H1 (cell line): ENCODE measurements at regions not wholly inside any gene's neighbourhood (a gene's known extent, or its start where the extent isn't known, plus 50 kb on each side); places are given as distances from the start of the nearest gene placed in this dataset.

Source experiments
- CTCF ChIA-PET: fragments of 300-600 bp; sonication (Branson Sonifier 250); formaldehyde crosslinking; loops from one replicate; lab custom pipeline; 2021; ENCODE audit not compliant: partially characterized antibody; lab: Charles Lee
- POLR2A ChIA-PET: fragments of 300-600 bp; sonication (Branson Sonifier 250); formaldehyde crosslinking; loops from one replicate; lab custom pipeline; 2021; ENCODE audit warnings: inconsistent platforms; ENCODE audit not compliant: partially characterized antibody; lab: Charles Lee
- DNase-seq, 2 experiments: peaks; one replicate each; pipeline versions ENCODE4 v3.0.0 to v3.0.0-alpha.2; 2010 to 2022; ENCODE audit warnings: low spot score in 2 of 2, low read depth in 1 of 2, mixed read lengths in 1 of 2
- FAIRE-seq: peaks from 2 replicates; lab custom pipeline; 2011; peaks lifted over from hg19 to GRCh38; lab: Jason Lieb, UNC
- H2AFZ ChIP-seq: 2 replicates; pipeline ENCODE4 v1.8.1; 2012; ENCODE audit warnings: low read length, inconsistent platforms
- H2AK5ac ChIP-seq: 2 replicates; pipeline ENCODE4 v1.6.1; 2013; ENCODE audit warnings: low read depth, low read length
- H2BK120ac ChIP-seq: replicated peaks from 2 replicates; pipeline ENCODE3; 2013; ENCODE audit warnings: low read depth, low read length, inconsistent platforms
- H2BK12ac ChIP-seq: 2 replicates; pipeline ENCODE4 v1.6.1; 2013; ENCODE audit warnings: low read depth, low read length
- H2BK15ac ChIP-seq: 2 replicates; pipeline ENCODE4 v1.6.1; 2013; ENCODE audit warnings: low read length
- H2BK20ac ChIP-seq: 2 replicates; pipeline ENCODE4 v1.6.1; 2013; ENCODE audit warnings: low read length
- H2BK5ac ChIP-seq: 2 replicates; pipeline ENCODE4 v1.6.1; 2013; ENCODE audit warnings: low read depth, low read length
- H3K14ac ChIP-seq: 2 replicates; pipeline ENCODE4 v1.6.1; 2013; ENCODE audit warnings: inconsistent platforms; ENCODE audit not compliant: insufficient read length
- H3K18ac ChIP-seq: 2 replicates; pipeline ENCODE4 v1.6.1; 2013; ENCODE audit warnings: low read length; ENCODE audit errors: extremely low read depth
- H3K23ac ChIP-seq: 2 replicates; pipeline ENCODE4 v1.6.1; 2013; ENCODE audit warnings: inconsistent platforms; ENCODE audit not compliant: insufficient read length
- H3K23me2 ChIP-seq: 2 replicates; pipeline ENCODE4 v1.6.1; 2013; ENCODE audit warnings: low read depth, low read length
- H3K27ac ChIP-seq: 2 replicates; pipeline ENCODE4 v1.6.1; 2011; ENCODE audit warnings: low read depth, low read length, inconsistent platforms
- H3K27me3 ChIP-seq, 4 experiments: replicated peaks in 1 of 4; 1 replicate in 1 of 4; 2 replicates in 3 of 4; pipeline versions ENCODE4 v1.6.1 to v1.8.1; 2011 to 2013; ENCODE audit warnings: low read length in 3 of 4, mild to moderate bottlenecking in 3 of 4, inconsistent platforms in 2 of 4, mixed read lengths in 2 of 4, moderate library complexity in 1 of 4; ENCODE audit not compliant: control insufficient read depth in 3 of 4, insufficient read depth in 3 of 4; ENCODE audit errors: extremely low read depth in 1 of 4
- H3K36me3 ChIP-seq, 4 experiments: 2 replicates each; pipeline versions ENCODE4 v1.6.1 to v1.8.1; 2011 to 2013; ENCODE audit warnings: mild to moderate bottlenecking in 4 of 4, low read length in 3 of 4, moderate library complexity in 2 of 4, control low read depth in 1 of 4, inconsistent platforms in 1 of 4; ENCODE audit not compliant: insufficient read depth in 4 of 4, control insufficient read depth in 2 of 4
- H3K4ac ChIP-seq: replicated peaks from 2 replicates; pipeline ENCODE3; 2013; ENCODE audit warnings: low read length, low read depth, mixed read lengths, inconsistent platforms; ENCODE audit not compliant: insufficient read length
- H3K4me1 ChIP-seq, 4 experiments: replicated peaks in 1 of 4; 1 replicate in 1 of 4; 2 replicates in 3 of 4; pipeline versions ENCODE4 v1.6.1 to v1.8.1; 2011 to 2013; ENCODE audit warnings: low read length in 3 of 4, inconsistent platforms in 2 of 4, mixed read lengths in 1 of 4; ENCODE audit not compliant: insufficient read depth in 4 of 4, control insufficient read depth in 3 of 4
- H3K4me2 ChIP-seq, 2 experiments: 2 replicates each; pipeline versions ENCODE4 v1.6.1 to v1.8.1; 2011 to 2013; ENCODE audit warnings: low read depth in 2 of 2, low read length in 2 of 2, control low read depth in 1 of 2, inconsistent platforms in 1 of 2, mild to moderate bottlenecking in 1 of 2; ENCODE audit not compliant: insufficient read depth in 1 of 2
- H3K4me3 ChIP-seq, 4 experiments: fragments of 200-600, 300-600 bp in 1 of 4; sonication (generic), shearing (Covaris generic), sonication (Bioruptor Twin) in 1 of 4; 2 replicates each; pipeline versions ENCODE4 v1.5.1 to v1.8.1; 2011 to 2016; ENCODE audit warnings: low read length in 4 of 4, low read depth in 3 of 4, control low read depth in 2 of 4, inconsistent platforms in 2 of 4, mild to moderate bottlenecking in 2 of 4, mixed read lengths in 1 of 4, moderate library complexity in 1 of 4; ENCODE audit not compliant: insufficient read depth in 2 of 4; ENCODE audit errors: extremely low read depth in 1 of 4
- H3K56ac ChIP-seq: replicated peaks from 2 replicates; pipeline ENCODE3; 2013; ENCODE audit warnings: low read depth, mild to moderate bottlenecking, mixed read lengths, low read length, inconsistent platforms; ENCODE audit not compliant: insufficient read length
- H3K79me1 ChIP-seq: 2 replicates; pipeline ENCODE4 v1.6.1; 2013; ENCODE audit warnings: low read depth, low read length, control low read depth
- H3K79me2 ChIP-seq, 2 experiments: 2 replicates each; pipeline versions ENCODE4 v1.6.1 to v1.8.1; 2012 to 2013; ENCODE audit warnings: low read length in 2 of 2, mild to moderate bottlenecking in 2 of 2, inconsistent platforms in 1 of 2; ENCODE audit not compliant: insufficient read depth in 2 of 2, control insufficient read depth in 1 of 2
- H3K9ac ChIP-seq, 4 experiments: replicated peaks in 1 of 4; 1 replicate in 1 of 4; 2 replicates in 3 of 4; pipeline versions ENCODE4 v1.6.1 to v1.8.1; 2011 to 2013; ENCODE audit warnings: low read depth in 3 of 4, low read length in 3 of 4, control low read depth in 2 of 4, mild to moderate bottlenecking in 2 of 4, moderate library complexity in 2 of 4, inconsistent platforms in 1 of 4; ENCODE audit errors: extremely low read depth in 1 of 4
- H3K9me3 ChIP-seq, 2 experiments: 2 replicates each; pipeline versions ENCODE4 v1.6.1 to v1.8.1; 2012 to 2013; ENCODE audit warnings: mild to moderate bottlenecking in 2 of 2, moderate library complexity in 2 of 2, control low read depth in 1 of 2, inconsistent platforms in 1 of 2, low read depth in 1 of 2, low read length in 1 of 2, mixed read lengths in 1 of 2; ENCODE audit not compliant: insufficient read depth in 2 of 2
- H4K20me1 ChIP-seq, 2 experiments: replicated peaks in 1 of 2; 2 replicates each; pipeline versions ENCODE3 to v1.8.1; 2011 to 2013; ENCODE audit warnings: inconsistent platforms in 2 of 2, low read length in 2 of 2, mild to moderate bottlenecking in 1 of 2; ENCODE audit not compliant: insufficient read depth in 2 of 2, control insufficient read depth in 1 of 2
- H4K5ac ChIP-seq: 2 replicates; pipeline ENCODE4 v1.6.1; 2013; ENCODE audit warnings: low read length, low read depth, mixed read lengths, inconsistent platforms; ENCODE audit not compliant: insufficient read length
- H4K8ac ChIP-seq: 2 replicates; pipeline ENCODE4 v1.8.0; 2013; ENCODE audit warnings: mild to moderate bottlenecking, moderate library complexity, low read length, inconsistent platforms; ENCODE audit not compliant: insufficient read depth; ENCODE audit errors: extremely low read depth
- H4K91ac ChIP-seq: replicated peaks from 2 replicates; pipeline ENCODE3; 2013; ENCODE audit warnings: low read length, mixed read lengths, inconsistent platforms; ENCODE audit not compliant: insufficient read length
- KDM4A ChIP-seq: IDR thresholded peaks from one replicate; pipeline ENCODE4 v1.7.1; 2012; ENCODE audit warnings: low read depth, mild to moderate bottlenecking, moderate library complexity, low read length, inconsistent platforms; ENCODE audit not compliant: severe bottlenecking
- WGBS, 2 experiments: shearing (Covaris generic) in 1 of 2; methylation state at CpG; one replicate each; pipeline versions ENCODE4 v1.1.6 to v1.1.7; 2013 to 2015; ENCODE audit warnings: low lambda C conversion rate in 2 of 2, mixed read lengths in 2 of 2, inconsistent platforms in 1 of 2, low coverage in 1 of 2, missing lambda C conversion rate in 1 of 2; ENCODE audit not compliant: insufficient replicate concordance in 2 of 2, insufficient coverage in 1 of 2, insufficient read length in 1 of 2; ENCODE audit errors: extremely low coverage in 1 of 2, missing lambda C conversion rate in 1 of 2; 5-methylcytosine and 5-hydroxymethylcytosine counted together

GRCh38 chr1:181906631-181907030 is 154.9 kb downstream of the ZNF648 start:
- H3K18ac ChIP-seq = no peak overlapping the region
- CTCF ChIA-PET = interaction anchor here (1.0 to 1.2 kb wide), 2 partner anchors 10 to 24 kb away, joined by 3 read pairs; no protein-coding TSS in a partner anchor
- no peak for FAIRE-seq

More at GRCh38 chr1:181906631-181907030, 154.9 kb downstream of the ZNF648 start:
- H3K27ac ChIP-seq = no peak overlapping the region
- no peak overlapping the region for H2BK5ac ChIP-seq
- TF ChIP-seq KDM4A = no peak
- TF ChIP-seq, all 59 proteins: peak for 0
- no peak overlapping the region for H3K4me3 ChIP-seq
- no peak for DNase-seq
- no peak overlapping the region for H3K4me2 ChIP-seq
- no peak overlapping the region for H4K5ac ChIP-seq
- H3K9me3 ChIP-seq = no peaks in the 10 kb centered on the region
- 83% methylated on average over 6 of the region's 6 CpGs; no CpG with 5 or more reads in 1 of the 2 experiments for WGBS, 2 experiments
- no peak overlapping the region for H2BK12ac ChIP-seq
- no peak overlapping the region for H2AK5ac ChIP-seq
- H3K23me2 ChIP-seq = no peaks in the 10 kb centered on the region
- no peak overlapping the region for H4K8ac ChIP-seq
- no peaks in the 10 kb centered on the region for H3K36me3 ChIP-seq
- no peaks in the 10 kb centered on the region for H4K20me1 ChIP-seq
- no peak overlapping the region for H3K23ac ChIP-seq
- POLR2A ChIA-PET = no interaction called here
- H3K56ac ChIP-seq = no peak overlapping the region
- H3K79me2 ChIP-seq = no peaks in the 10 kb centered on the region
- no peak overlapping the region for H3K4ac ChIP-seq
- no peak overlapping the region for H2BK15ac ChIP-seq
- H3K27me3 ChIP-seq = no peaks in the 10 kb centered on the region
- no peak overlapping the region for H2BK20ac ChIP-seq
- no peaks in the 10 kb centered on the region for H3K4me1 ChIP-seq
- H2BK120ac ChIP-seq = no peak overlapping the region
- no peak overlapping the region for H3K9ac ChIP-seq
- no peak overlapping the region for H4K91ac ChIP-seq
- H3K79me1 ChIP-seq = peaks cover 2% of the 10 kb centered on the region; the same call in 1 of the 2 replicates
- H2AFZ ChIP-seq = no peak overlapping the region
- no peak overlapping the region for H3K14ac ChIP-seq
